GM21526 (cell line): ENCODE measurements at regions not wholly inside any gene's neighbourhood (a gene's known extent, or its start where the extent isn't known, plus 50 kb on each side); places are given as distances from the start of the nearest gene placed in this dataset.
"Not testable (repeated sequence)": the region's sequence is repeated elsewhere in the genome, so short reads cannot be mapped to it uniquely, and the experiment has no call there.

Experiments used
- ATAC-seq: cut with Tn5 transposase; IDR thresholded peaks from one replicate; pipeline ENCODE4 v1.9.1; 2021; ENCODE audit warnings: moderate library complexity; ENCODE audit not compliant: unreplicated experiment, low FRiP score

DNA sequence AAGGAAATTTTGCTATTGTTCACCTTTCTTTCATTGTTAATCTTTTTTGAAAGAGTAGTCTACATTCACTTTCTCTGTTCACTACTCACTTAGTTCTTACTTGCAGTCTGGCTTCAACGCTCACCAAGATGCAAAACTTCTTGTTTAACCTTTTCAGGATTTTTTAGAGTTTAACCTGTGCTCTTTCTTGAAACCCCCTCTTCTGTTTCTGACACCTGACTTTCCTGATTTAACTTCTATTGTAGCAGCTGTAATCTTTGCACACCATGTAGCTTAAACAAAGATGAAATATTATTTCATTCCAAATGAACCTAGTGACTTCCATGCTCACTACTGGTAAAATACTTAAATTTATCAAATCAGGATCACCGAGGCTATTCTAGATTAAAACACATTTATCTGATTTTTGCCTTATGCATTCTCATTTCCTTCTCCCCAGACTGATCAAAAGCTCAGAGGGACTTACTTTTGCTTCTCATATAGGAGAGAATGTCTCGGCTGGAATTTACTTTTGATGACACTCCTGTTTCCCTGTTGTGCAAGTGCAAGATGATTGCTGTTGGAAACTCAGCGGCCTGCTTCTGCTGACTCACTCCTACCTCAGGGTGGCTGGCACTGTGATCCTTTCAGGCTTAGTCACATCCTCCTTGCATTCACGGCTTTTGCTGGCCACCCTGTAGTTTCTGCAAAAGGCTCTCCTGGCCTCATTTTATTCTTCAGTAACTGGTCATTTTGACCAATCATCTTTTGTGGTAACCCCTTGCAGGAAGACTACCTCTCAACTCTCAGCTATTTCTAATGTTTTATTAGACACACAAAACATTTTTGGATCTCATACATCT, 109.3 kb upstream of the IFNE start:
- ATAC-seq: no peak

DNA sequence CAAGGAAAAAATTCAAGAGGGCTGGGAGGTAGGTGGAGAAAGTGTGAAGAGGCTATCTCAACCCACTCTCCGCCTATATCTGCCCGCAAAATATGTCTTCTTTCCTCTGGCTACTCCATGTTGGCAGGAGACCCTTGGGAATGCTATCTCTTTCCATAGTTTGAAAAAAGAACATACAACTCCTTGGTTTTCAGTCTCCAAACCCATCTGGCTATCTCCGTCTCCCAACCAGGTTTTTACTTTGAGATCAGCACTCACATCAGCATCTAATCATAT, 109.9 kb upstream of the IFNE start:
- ATAC-seq: no peak

DNA sequence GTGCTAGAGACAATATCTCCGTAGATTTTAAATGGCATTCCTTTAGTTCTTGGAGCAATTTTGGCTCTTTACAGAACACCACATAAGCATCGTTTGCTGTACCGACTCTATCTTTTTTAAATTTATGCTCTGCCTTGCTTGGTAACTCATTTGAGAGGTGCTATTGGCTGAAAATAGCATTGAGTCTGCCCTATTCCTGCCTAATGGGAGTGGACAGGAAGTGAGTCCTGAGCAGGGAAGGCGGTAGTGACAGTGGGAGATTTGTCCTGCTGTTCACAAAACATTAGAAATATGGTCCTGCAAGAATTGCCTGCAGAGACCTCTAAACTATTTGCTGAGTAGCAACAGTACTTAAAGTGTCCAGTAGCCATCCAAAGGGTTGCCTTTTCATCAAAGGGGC, 115.2 kb upstream of the IFNE start:
- no peak for ATAC-seq

DNA sequence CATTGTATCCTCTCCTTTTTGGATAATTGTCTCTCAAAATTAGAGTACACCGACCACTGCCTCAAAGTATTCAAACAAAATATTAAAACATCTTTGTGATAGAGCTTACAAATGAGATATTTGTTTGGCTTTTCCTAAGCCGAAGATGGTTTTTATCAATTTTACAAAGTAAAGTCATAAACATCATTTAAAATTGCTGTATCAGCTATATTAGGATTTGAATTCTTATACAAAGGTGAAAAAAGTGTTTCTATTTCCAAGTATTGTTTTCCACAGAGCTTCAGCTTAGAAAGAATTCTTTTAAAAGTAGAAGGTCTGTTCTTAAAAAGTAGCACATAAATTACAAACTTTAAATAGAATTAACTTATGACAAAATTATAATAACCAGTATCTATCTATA, 116.6 kb upstream of the IFNE start:
- ATAC-seq: no peak

DNA sequence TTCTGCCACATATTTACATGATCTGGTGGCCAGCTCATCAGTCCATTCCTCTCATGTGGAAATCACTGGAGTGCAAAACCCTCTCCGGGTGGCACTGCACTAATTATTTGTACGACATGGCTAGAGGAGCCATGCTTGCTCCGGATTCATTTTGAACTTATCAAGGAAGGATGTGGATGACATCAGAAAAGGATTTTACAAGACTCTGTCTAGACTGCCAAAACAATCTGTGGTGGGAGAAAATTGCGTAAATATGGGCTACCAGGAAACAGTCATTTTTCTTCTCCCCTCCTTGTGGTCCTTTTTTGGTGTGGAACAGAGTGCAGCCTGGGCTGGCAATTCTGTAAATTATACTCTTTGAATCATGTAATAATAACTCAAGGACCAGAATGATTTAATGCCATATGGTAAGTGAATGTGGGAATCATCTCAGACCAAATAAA, 123.4 kb upstream of the IFNE start:
- no peak for ATAC-seq

DNA sequence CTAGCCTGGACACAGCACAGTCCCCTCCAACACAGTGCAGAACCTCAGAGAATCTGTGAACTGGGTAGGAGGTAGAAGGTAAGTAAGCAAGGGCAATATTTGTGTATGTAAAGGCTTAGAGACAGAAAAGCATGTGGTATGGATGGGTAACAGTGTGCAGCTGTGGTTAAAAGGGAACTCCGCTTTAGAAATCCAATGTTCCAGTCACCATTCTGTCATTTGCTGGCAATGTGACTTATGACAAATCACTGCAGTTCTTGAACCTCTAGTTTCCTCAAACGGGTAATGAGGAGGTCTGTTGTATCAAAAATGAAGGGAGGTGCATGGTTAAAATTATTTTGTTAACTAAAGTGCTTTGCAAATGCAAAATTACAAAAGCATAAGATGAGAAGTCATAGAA, 125.5 kb upstream of the IFNE start:
- ATAC-seq: no peak

DNA sequence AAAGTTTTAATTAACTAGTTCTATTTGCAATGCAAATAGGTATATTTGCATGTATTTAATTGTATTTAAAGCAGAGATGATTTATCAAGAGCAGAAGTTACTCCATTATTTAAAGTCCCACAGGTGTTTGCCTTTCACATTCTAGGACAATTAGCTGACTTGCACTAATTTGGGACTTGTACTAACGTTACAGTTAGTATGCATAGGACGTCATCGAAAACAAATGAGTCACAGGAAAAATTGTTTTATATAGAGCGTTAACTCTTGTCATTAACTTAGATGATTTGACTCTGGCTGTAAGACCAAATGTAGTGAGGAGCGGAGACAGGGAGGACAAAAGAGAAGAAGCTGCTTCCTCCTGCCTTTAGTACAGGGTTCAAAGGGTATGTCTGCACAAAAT, 126.1 kb upstream of the IFNE start:
- ATAC-seq: no peak

DNA sequence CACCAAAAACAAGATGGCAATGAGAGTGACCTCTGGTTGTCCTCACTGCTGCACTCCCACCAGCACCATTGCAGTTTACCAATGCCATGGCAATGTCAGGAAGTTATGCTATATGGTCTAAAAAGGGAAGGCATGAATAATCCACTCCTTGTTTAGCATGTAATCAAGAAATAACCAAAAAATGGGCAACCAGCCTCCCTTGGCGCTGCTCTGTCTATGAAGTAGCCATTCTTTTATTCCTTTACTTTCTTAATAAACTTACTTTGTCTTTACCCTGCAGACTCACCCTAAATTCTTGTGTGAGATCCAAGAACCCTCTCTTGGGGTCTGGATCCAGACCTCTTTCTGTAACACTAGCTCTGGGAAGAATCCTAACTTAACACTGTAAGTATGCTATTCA, 127.4 kb upstream of the IFNE start:
- ATAC-seq: no peak

DNA sequence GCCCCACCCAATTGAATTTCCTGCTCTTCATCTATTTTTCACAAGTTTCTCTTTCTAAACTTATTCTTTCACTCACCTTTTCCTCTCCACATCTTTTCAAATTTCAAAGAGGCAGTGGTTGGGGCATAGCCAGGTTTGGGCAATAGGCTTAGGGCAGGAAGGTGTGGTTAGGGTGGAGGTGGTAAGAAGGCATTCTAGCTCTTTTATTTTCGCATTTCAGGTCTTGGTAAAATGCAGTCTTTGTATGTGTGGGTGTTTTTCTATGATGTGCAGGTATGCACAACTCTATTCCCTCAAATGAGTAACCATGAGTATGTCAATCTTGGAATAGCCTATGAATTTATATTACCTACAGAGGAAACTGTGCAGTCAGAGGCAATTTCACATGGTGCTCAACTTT, 129.8 kb upstream of the IFNE start:
- ATAC-seq: no peak

DNA sequence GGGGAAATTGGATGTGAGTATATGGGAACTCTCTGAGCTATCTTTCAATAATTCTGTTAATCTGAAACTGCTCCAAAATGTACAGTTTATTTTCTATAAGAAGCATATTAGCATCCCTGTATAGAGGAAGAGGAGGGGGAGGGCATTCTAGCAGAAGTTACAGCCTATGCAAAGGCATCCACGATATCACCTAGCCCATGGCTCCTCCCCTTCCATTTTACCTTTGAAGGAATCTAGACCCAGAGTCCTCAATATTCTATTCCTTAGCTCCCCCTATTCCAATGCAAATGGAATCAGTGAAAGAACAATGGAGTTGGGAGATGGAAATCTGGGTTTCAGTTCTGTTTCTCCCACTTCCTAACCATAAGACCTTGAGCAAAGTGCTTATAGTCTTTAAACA, 132.9 kb upstream of the IFNE start:
- no peak for ATAC-seq

DNA sequence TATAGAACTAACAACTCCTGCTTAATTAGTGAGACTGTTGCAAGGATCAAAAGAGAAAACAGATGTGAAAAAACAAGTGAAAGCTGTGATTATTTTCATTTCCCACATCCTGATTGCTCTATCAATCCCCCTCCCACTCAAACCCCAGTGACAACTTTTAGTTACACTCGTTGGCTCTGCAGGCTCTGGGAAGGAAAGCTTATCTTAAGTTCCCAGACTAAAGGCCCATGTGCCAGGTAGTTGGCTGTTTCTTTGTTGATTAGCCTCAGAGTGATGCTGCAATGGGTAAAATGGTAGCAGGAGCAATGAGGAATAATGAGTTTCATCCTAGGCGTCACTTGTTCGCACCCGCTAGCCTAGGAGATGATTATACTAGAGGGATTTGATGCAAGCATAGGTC, 133.3 kb upstream of the IFNE start:
- no peak for ATAC-seq

DNA sequence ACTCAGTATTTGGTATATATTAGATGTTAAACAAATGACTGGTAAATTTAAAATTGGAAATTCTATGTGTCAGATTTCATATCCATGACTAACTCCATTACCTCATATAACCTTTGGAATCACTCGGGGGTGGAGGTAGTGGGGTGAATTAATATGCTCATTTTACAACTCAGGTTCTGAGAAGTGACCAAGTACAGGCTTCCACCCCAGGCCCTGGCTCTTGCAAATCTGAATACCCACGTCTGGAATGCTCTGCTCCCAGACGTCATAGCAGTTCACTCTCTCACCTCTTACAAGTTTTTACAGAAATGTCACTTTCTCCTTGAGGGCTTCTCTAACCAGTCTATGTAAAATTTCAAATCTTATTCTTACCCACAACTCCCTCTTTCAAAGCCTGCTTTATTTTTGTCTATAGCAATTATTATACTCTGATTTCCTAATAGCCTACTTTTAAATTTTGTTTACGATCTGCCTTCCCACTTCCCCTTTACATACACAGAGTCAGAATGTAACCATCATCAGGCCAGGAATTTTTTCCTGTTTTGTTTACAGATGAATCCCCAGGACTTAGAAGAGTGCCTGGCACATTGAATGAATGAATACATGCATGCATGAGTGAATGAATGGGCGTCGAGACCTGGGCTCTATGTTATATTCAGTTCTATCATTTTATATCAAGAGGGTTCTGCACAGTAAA, 134.1 kb upstream of the IFNE start:
- ATAC-seq: no peak

DNA sequence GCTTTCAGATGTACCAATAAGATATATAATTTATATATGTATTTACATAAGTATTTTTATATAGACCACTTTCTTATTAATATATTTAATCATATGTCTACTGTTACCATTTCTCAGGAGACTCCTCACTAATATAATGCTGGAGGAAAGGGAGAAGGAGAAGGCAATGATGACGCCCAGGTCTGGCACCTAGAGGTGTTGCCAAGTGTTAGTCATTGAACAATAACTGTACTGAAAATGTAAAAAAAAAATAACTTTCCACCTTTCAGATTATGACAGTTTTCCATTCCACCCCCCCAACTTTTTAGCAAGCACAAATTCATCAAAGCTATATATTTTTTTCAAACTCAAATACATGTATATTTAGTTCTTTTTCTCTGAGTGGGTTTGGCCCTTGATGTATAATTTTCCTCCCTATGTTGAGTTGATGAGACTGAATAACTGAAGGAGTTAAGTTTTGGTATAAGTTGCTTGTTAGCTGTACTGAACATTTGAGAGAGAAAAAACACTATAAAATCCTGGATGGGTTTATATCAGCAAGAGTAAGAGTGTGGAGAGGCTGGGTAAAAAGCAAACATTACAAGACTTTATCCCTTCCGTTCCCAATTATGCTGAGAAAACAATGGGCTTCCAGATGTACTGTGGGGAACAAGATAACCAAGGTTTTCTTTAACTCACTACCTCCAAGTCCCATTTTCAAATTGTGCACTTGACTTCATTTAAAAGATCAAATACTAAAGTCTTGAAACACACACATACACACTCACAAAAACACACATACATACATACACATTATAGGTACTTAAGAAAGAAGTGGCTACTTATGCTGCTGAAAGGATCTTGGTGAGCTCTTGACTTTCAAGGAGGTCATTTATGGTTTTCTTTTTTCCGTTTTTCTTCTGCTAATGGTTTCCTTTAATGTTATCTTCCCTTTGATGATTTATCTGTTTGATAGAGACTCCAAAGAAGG, 142.8 kb upstream of the IFNE start:
- no peak for ATAC-seq

DNA sequence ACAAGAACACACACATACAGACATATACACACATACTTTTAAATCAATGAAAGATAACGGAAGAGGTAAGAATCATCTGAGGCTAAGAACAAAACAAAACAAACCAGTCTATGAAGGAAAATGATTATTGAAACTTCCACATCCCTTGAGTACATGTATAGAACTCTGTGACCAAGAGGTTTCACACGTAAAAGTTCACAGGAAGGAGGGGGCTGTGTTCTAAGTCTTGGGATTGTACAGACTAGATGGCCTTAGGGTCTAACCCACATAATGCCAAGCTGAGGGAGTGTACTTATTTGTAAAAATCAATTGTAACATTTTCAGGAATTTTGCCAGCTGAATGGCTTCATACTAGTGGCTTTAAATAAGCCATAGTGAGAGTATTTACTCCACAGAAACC, 144.4 kb upstream of the IFNE start:
- no peak for ATAC-seq

DNA sequence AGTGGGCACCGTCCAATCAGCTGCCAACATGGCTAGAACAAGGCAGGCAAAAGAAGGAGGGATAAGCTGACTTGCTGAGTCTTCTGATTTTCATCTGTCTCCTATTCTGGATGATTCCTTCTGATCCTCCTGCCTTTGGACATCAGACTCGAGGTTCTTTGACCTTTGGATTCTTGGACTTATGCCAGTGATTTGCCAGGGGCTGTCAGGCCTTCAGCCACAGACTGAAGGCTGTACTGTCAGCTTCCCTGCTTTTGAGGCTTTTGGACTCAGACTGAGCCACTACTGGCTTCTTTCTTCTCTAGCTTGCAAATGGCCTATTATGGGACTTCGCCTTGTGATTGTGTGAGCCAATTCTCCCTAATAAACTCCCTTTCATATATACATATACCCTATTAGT, 146.8 kb upstream of the IFNE start:
- ATAC-seq: not testable (repeated sequence)

DNA sequence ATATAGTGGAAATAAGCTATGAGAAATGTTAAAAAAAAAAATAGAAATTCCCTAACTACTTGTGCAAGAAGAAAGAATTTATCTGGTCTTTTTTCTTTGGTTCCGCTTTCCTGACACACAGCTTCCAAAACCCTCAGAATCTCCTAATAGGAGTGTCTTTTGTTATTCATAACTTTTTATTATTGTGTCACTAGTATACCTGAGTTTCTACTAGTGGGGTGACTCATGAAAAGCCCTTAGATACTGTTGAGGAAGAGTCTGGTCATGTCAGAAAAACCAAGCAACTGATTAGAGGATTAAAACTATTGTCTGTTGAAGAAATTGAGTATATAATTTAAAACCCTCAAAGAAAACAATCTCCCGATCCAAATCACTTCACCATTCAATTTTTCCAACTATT, 152.8 kb upstream of the IFNE start:
- ATAC-seq: no peak

DNA sequence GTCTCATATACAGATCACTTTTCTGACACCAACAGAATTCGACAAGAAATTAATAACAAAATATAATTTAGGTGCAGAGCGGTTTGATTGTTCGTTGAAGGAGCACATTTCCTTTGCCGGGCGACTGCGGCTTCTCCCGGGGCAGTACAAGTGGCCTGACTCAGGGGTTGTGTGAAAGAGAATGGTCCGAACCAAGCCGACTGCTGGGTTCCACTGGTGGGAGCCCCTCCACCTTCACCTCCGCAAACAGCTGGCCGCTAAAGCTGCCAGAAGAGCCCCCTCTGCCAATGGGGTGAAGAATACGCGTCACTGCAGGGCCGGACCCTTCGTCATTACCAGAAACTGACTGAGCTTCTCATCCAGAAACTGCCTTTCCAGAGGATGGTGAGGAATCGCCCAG, 156.0 kb upstream of the IFNE start:
- no peak for ATAC-seq

DNA sequence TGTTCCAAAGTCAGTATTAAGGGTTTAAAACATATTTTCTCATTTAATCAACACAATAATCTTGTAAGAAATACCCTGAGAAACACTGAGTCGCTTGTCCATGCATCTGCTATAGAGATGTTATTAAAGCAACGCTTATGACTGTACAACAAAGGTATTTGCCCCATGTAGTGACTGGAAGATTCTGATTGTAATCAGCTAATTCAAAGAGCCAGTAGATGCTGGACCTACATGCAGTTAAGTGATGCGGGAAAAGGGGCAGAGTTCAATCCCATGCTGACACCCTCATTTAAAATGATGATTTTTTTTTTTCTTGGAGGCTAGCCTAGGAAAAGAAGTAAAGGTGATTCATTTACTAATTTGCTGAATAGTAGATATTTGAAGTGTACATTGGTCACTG, 149.3 kb upstream of the MTAP start:
- ATAC-seq: no peak

DNA sequence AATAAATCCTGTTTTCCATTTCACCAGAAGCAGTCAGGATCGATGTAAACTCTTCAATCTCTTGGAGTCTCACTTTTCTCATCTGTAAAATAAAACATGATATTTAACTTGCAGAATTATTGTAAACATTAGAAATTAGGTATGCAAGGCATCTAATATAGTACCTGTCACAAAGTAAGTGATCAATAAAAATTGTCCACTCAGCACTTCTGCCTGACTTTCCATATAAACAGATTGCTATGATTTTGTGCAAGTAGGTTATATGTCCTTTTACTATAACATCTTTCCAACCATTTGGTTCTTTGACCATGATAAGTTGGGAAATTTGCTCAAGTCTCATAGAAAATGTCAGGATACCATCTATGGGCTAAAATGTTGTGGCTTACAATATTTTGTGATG, 148.8 kb upstream of the MTAP start:
- ATAC-seq: no peak

DNA sequence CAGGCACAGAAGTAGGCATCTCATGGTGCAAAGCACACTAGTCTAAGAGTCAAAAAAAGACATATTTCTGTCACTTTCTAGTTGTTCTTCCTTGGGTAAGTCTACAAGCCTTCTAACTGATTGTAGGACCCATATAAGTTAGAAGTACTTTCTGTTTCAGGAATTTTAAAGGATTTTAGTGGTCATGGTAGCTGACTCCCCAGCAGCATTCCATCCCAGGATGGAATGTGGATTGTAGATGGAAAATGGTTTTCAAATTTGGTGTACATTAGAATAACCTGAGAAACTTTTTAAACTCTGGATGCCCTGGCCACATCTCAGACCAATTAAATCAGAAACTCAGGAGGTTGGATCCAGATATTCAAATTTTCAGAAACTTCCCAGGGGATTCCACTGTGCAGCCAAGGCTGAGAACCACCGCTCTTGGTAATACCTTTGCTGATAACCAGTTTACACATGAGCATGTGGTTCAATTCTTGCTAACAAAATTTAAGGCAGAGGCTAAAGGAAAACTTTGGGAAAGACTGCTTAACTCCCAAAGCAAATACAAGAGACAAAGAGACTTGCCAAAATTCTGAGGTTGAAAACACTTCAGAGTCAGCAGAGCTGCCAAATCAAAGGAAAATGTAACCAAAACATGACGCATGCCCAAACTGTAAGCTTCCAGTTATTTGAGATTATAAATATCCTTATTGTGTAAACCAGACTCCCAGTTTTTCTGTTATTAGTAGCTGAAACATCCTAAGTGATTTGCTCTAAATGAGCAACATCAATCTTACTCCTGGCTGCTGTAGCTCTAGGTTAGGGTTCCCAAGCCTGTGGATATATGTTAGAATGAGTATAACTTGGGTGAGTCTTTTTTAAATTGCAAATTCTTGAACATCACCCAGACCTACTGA, 145.4 kb upstream of the MTAP start:
- no peak for ATAC-seq
